HCT116 (cell line): ENCODE measurements at regions not wholly inside any gene's neighbourhood (a gene's known extent, or its start where the extent isn't known, plus 50 kb on each side); places are given as distances from the start of the nearest gene placed in this dataset.

Experiments
- ATAC-seq: fragments of 200-7000 bp; cut with Tn5 transposase; 2 replicates; pipeline ENCODE4 v1.9.1; 2020; ENCODE audit warnings: mild to moderate bottlenecking, moderate library complexity
- BruUV-seq: library from RNA; stranded (reverse); fragments of 400-500 nt; replicated peaks from 2 replicates; lab custom pipeline; 2021; lab: Mats Ljungman, UMichigan
- CTCF ChIA-PET: fragments of 300-600 bp; sonication (Branson Sonifier 250); formaldehyde crosslinking; loops from one replicate; lab custom pipeline; 2021; ENCODE audit warnings: antibody characterized with exemption; lab: Charles Lee
- POLR2A ChIA-PET: fragments of 300-600, 350-600 bp; sonication (Branson Sonifier 250); formaldehyde crosslinking; loops from one replicate; lab custom pipeline; 2021; ENCODE audit warnings: antibody characterized with exemption; lab: Charles Lee
- RAD21 ChIA-PET, 2 experiments: fragments of 300-600 bp; sonication (Branson Sonifier 250); formaldehyde crosslinking; loops; one replicate each; lab custom pipeline; 2023; ENCODE audit warnings: low total read pairs in 2 of 2; ENCODE audit not compliant: uncharacterized antibody in 2 of 2, unreplicated experiment in 2 of 2, low non-redundant PET in 1 of 2; lab: Charles Lee
- DNase-seq: peaks from one replicate; pipeline ENCODE4 v3.0.0-alpha.2; 2010; ENCODE audit warnings: low read depth, low spot score
- H2AFZ ChIP-seq: fragments of 200-600 bp; shearing (Covaris generic), sonication (generic); 2 replicates; pipeline ENCODE4 v1.6.1; 2017; ENCODE audit warnings: low read depth, mixed run types, mixed read lengths, antibody characterized with exemption, low read length; ENCODE audit not compliant: poor library complexity, severe bottlenecking
- H3K27ac ChIP-seq: 2 replicates; pipeline ENCODE4 v1.5.1; 2012; ENCODE audit warnings: low read depth, low read length
- H3K27me3 ChIP-seq: fragments of 200-600 bp; sonication (generic); 2 replicates; pipeline ENCODE4 v1.6.1; 2016; ENCODE audit warnings: mixed run types, low read length, mixed read lengths; ENCODE audit not compliant: insufficient read depth
- H3K36me3 ChIP-seq, 2 experiments: fragments of 200-500 bp in 1 of 2; fragments of 200-600 bp in 1 of 2; sonication (Bioruptor generic) in 1 of 2; sonication (generic) in 1 of 2; 2 replicates each; pipeline versions ENCODE4 v1.5.1 to v1.6.1; 2014 to 2016; ENCODE audit warnings: low read length in 2 of 2, inconsistent platforms in 1 of 2, mixed read lengths in 1 of 2, mixed run types in 1 of 2; ENCODE audit not compliant: insufficient read depth in 2 of 2, control insufficient read depth in 1 of 2
- H3K4me1 ChIP-seq, 2 experiments: fragments of 200-600 bp in 1 of 2; sonication (generic) in 1 of 2; 2 replicates each; pipeline versions ENCODE4 v1.5.1 to v1.6.1; 2012 to 2017; ENCODE audit warnings: low read length in 2 of 2, inconsistent platforms in 1 of 2, mild to moderate bottlenecking in 1 of 2, mixed read lengths in 1 of 2, mixed run types in 1 of 2, moderate library complexity in 1 of 2; ENCODE audit not compliant: insufficient read depth in 2 of 2, control insufficient read depth in 1 of 2
- H3K4me2 ChIP-seq: fragments of 200-600 bp; sonication (generic); 2 replicates; pipeline ENCODE4 v1.6.1; 2017; ENCODE audit warnings: mixed run types, low read length, mixed read lengths
- H3K4me3 ChIP-seq, 2 experiments: fragments of 200-600 bp in 1 of 2; sonication (generic) in 1 of 2; replicated peaks in 1 of 2; 2 replicates each; pipeline ENCODE4 v1.5.1; 2011 to 2016; ENCODE audit warnings: low read length in 2 of 2, control low read depth in 1 of 2, low read depth in 1 of 2, mild to moderate bottlenecking in 1 of 2, mixed read lengths in 1 of 2, mixed run types in 1 of 2
- H3K79me2 ChIP-seq: fragments of 200-600 bp; sonication (generic); 2 replicates; pipeline ENCODE4 v1.6.1; 2017; ENCODE audit warnings: mild to moderate bottlenecking, mixed run types, low read length, moderate library complexity, mixed read lengths; ENCODE audit not compliant: insufficient read depth
- H3K9ac ChIP-seq: fragments of 200-600 bp; sonication (generic); 2 replicates; pipeline ENCODE4 v1.6.1; 2016; ENCODE audit warnings: low read length, mixed read lengths
- H3K9me2 ChIP-seq: fragments of 200-600 bp; sonication (generic), shearing (Covaris generic); 2 replicates; pipeline ENCODE4 v1.6.1; 2017; ENCODE audit warnings: mixed run types, mild to moderate bottlenecking, moderate library complexity; ENCODE audit not compliant: insufficient read depth
- H3K9me3 ChIP-seq, 2 experiments: fragments of 200-500 bp in 1 of 2; fragments of 200-600 bp in 1 of 2; sonication (Bioruptor generic) in 1 of 2; sonication (generic) in 1 of 2; 2 replicates each; pipeline ENCODE4 v1.6.1; 2014 to 2017; ENCODE audit warnings: low read length in 2 of 2, mixed read lengths in 2 of 2, inconsistent platforms in 1 of 2, low read depth in 1 of 2, mild to moderate bottlenecking in 1 of 2, mixed run types in 1 of 2, moderate library complexity in 1 of 2; ENCODE audit not compliant: control insufficient read depth in 1 of 2, insufficient read depth in 1 of 2
- H4K20me1 ChIP-seq: fragments of 200-600 bp; sonication (generic), shearing (Covaris generic); 2 replicates; pipeline ENCODE4 v1.6.1; 2017; ENCODE audit warnings: mixed run types, mild to moderate bottlenecking, moderate library complexity; ENCODE audit not compliant: insufficient read depth
- ATF3 ChIP-seq: IDR thresholded peaks from 2 replicates; pipeline ENCODE4 v1.6.1; 2012
- CBX3 ChIP-seq: IDR thresholded peaks from 2 replicates; pipeline ENCODE4 v1.6.1; 2012; ENCODE audit warnings: low read depth
- CEBPB ChIP-seq: IDR thresholded peaks from 2 replicates; pipeline ENCODE4 v1.6.1; 2012; ENCODE audit warnings: low read depth
- CTCF ChIP-seq, 3 experiments: fragments of 200-600 bp in 1 of 3; sonication (generic) in 1 of 3; IDR thresholded peaks in 2 of 3; conservative IDR thresholded peaks in 1 of 3; 2 replicates each; pipeline ENCODE4 v1.5.1; 2012 to 2017; ENCODE audit warnings: low read depth in 2 of 3, low read length in 2 of 3, antibody characterized with exemption in 1 of 3, borderline replicate concordance in 1 of 3, control low read depth in 1 of 3, mild to moderate bottlenecking in 1 of 3, mixed read lengths in 1 of 3, mixed run types in 1 of 3, moderate library complexity in 1 of 3; ENCODE audit not compliant: insufficient read depth in 1 of 3
- EGR1 ChIP-seq: IDR thresholded peaks from 2 replicates; pipeline ENCODE4 v1.6.1; 2012; ENCODE audit warnings: low read depth
- ELF1 ChIP-seq: IDR thresholded peaks from 2 replicates; pipeline ENCODE4 v1.6.1; 2012; ENCODE audit warnings: low read depth, borderline replicate concordance
- EZH2 ChIP-seq: fragments of 200-600 bp; sonication (generic); IDR thresholded peaks from 2 replicates; pipeline ENCODE4 v1.6.1; 2017; ENCODE audit warnings: antibody characterized with exemption, mixed run types
- EZH2phosphoT487 ChIP-seq: fragments of 200-600 bp; IDR thresholded peaks from 2 replicates; pipeline ENCODE4 v1.6.1; 2018; ENCODE audit warnings: antibody characterized with exemption, borderline replicate concordance
- FOSL1 ChIP-seq: IDR thresholded peaks from 2 replicates; pipeline ENCODE4 v1.6.1; 2012; ENCODE audit warnings: low read depth
- JUND ChIP-seq: IDR thresholded peaks from 2 replicates; pipeline ENCODE4 v1.6.1; 2012
- MAX ChIP-seq: IDR thresholded peaks from 2 replicates; pipeline ENCODE4 v1.6.1; 2012
- POLR2AphosphoS5 ChIP-seq: IDR thresholded peaks from 2 replicates; pipeline ENCODE4 v1.6.1; 2011; ENCODE audit warnings: mild to moderate bottlenecking, low read depth, low read length, moderate library complexity
- REST ChIP-seq: IDR thresholded peaks from 2 replicates; pipeline ENCODE4 v1.6.1; 2012; ENCODE audit warnings: low read depth
- SRF ChIP-seq: IDR thresholded peaks from 2 replicates; pipeline ENCODE4 v1.6.1; 2012; ENCODE audit warnings: low read depth
- intact Hi-C: fragments of 100-400 bp; cut with micrococcal nuclease; formaldehyde crosslinking; loops from 2 replicates; pipeline ENCODE4 v1.10.0; 2022

- TF ChIP-seq JUND (no peak), FOSL1 (no peak), REST (no peak), EZH2 (no peak), ELF1 (no peak), ATF3 (no peak), SRF (no peak), EGR1 (no peak), CEBPB (no peak), CBX3 (no peak), POLR2AphosphoS5 (no peak), CTCF (IDR thresholded peaks at IDR 0.05 in 2 of 3, conservative IDR thresholded peaks at IDR 0.05 in 1 of 3; ENCODE audit: borderline replicate concordance in 1 of 3, insufficient read depth in 1 of 3, low read depth in 2 of 3, low read length in 2 of 3) (no peak), EZH2phosphoT487 (no peak), MAX (no peak)
These were observed 181.7 kb upstream of the S1PR3 start for GRCh38 chr9:88809355-88810161.

More at GRCh38 chr9:88809355-88810161, 181.7 kb upstream of the S1PR3 start:
- ChIA-PET POLR2A (no interaction called here), RAD21 (no interaction called here), CTCF (no interaction called here)
- Histone ChIP-seq H2AFZ (no peak overlapping the region), H3K4me1 (no peaks in the 10 kb centered on the region), H4K20me1 (no peaks in the 10 kb centered on the region), H3K79me2 (no peaks in the 10 kb centered on the region), H3K27me3 (no peaks in the 10 kb centered on the region), H3K4me2 (no peak overlapping the region), H3K9me3 (no peaks in the 10 kb centered on the region), H3K4me3 (no peak overlapping the region), H3K27ac (no peak overlapping the region), H3K9ac (no peak overlapping the region), H3K9me2 (no peaks in the 10 kb centered on the region), H3K36me3 (no peaks in the 10 kb centered on the region)
- BruUV-seq: no TSS peak
- intact Hi-C loops: no loop called here
- DNase-seq (no peak), ATAC-seq (no peak)
